SU-DHL-6 (cell line): ENCODE measurements at regions not wholly inside any gene's neighbourhood (a gene's known extent, or its start where the extent isn't known, plus 50 kb on each side); places are given as distances from the start of the nearest gene placed in this dataset.

Experiments
- H2AFZ ChIP-seq: fragments of 200-600 bp; sonication (generic); 2 replicates; pipeline ENCODE4 v1.6.1; 2014; ENCODE audit warnings: low read depth, mild to moderate bottlenecking, moderate library complexity, mixed read lengths, antibody characterized with exemption, low read length; ENCODE audit not compliant: severe bottlenecking
- H3F3A ChIP-seq: fragments of 200-600 bp; shearing (Covaris generic); 2 replicates; pipeline ENCODE4 v1.6.0; 2016; ENCODE audit warnings: antibody characterized with exemption, mild to moderate bottlenecking; ENCODE audit not compliant: insufficient read depth
- H3K27ac ChIP-seq: fragments of 200-600 bp; sonication (generic); 2 replicates; pipeline ENCODE4 v1.5.1; 2016; ENCODE audit warnings: low read depth, mild to moderate bottlenecking, low read length, moderate library complexity, mixed read lengths
- H3K27me3 ChIP-seq: fragments of 200-600 bp; sonication (generic), shearing (Covaris generic); 2 replicates; pipeline ENCODE4 v1.6.0; 2014; ENCODE audit warnings: mild to moderate bottlenecking, low read length
- H3K36me3 ChIP-seq: fragments of 200-600 bp; sonication (generic); 2 replicates; pipeline ENCODE4 v1.6.1; 2014; ENCODE audit warnings: mild to moderate bottlenecking, low read length, mixed read lengths
- H3K4me2 ChIP-seq: fragments of 300-600, 200-600 bp; shearing (Covaris generic), sonication (generic); 2 replicates; pipeline ENCODE4 v1.6.0; 2014; ENCODE audit warnings: low read length, low read depth, mild to moderate bottlenecking; ENCODE audit not compliant: poor library complexity, severe bottlenecking
- H3K4me3 ChIP-seq: fragments of 200-600 bp; sonication (generic); 2 replicates; pipeline ENCODE4 v1.5.1; 2014; ENCODE audit warnings: antibody characterized with exemption, low read length, mild to moderate bottlenecking, mixed read lengths; ENCODE audit not compliant: insufficient read depth, poor library complexity, severe bottlenecking
- H3K79me2 ChIP-seq: fragments of 200-600 bp; sonication (generic); 2 replicates; pipeline ENCODE4 v1.6.1; 2014; ENCODE audit warnings: mild to moderate bottlenecking, low read length, moderate library complexity; ENCODE audit not compliant: insufficient read depth
- H3K9ac ChIP-seq: fragments of 200-600 bp; sonication (generic); 2 replicates; pipeline ENCODE4 v1.7.0; 2014; ENCODE audit warnings: mild to moderate bottlenecking, low read length
- H3K9me2 ChIP-seq: fragments of 200-600 bp; sonication (generic); replicated peaks from 2 replicates; pipeline ENCODE4 v1.6.1; 2014; ENCODE audit warnings: low read length; ENCODE audit not compliant: insufficient read depth
- H3K9me3 ChIP-seq: fragments of 200-600 bp; sonication (generic); 2 replicates; pipeline ENCODE4 v1.6.1; 2014; ENCODE audit warnings: low read length, mixed read lengths; ENCODE audit not compliant: insufficient read depth
- H4K20me1 ChIP-seq: fragments of 200-600 bp; sonication (generic); 2 replicates; pipeline ENCODE4 v1.6.1; 2014; ENCODE audit warnings: low read depth, mild to moderate bottlenecking, antibody characterized with exemption, low read length, moderate library complexity, mixed read lengths
- EZH2phosphoT487 ChIP-seq: fragments of 200-600 bp; sonication (generic), shearing (Covaris generic); conservative IDR thresholded peaks from 2 replicates; pipeline ENCODE4 v1.6.1; 2018; ENCODE audit warnings: mild to moderate bottlenecking, antibody characterized with exemption, low read length, moderate library complexity, mixed read lengths
- TF ChIP-seq, protein P1 (sequence below): fragments of 200-600 bp; sonication (generic); IDR thresholded peaks from one replicate; pipeline ENCODE4 v1.5.1; 2017; ENCODE audit warnings: antibody characterized with exemption, mild to moderate bottlenecking, low read length, moderate library complexity; ENCODE audit not compliant: insufficient read depth, poor library complexity, severe bottlenecking

GRCh38 chr5:39665328-39665727, 240.5 kb upstream of the DAB2 start:
- Histone ChIP-seq H3K9me3 (no peaks in the 10 kb centered on the region), H4K20me1 (no peaks in the 10 kb centered on the region), H3K4me2 (no peak overlapping the region), H3K27ac (no peak overlapping the region), H2AFZ (no peak overlapping the region), H3K9me2 (no peaks in the 10 kb centered on the region; the same call in 1 of the 2 replicates), H3K9ac (no peak overlapping the region), H3F3A (no peaks in the 10 kb centered on the region), H3K27me3 (no peaks in the 10 kb centered on the region), H3K4me3 (no peak overlapping the region), H3K36me3 (no peaks in the 10 kb centered on the region), H3K79me2 (no peaks in the 10 kb centered on the region)
- no peak for TF ChIP-seq EZH2phosphoT487

- no peak for TF ChIP-seq EZH2phosphoT487
- TF ChIP-seq, protein P1, sequence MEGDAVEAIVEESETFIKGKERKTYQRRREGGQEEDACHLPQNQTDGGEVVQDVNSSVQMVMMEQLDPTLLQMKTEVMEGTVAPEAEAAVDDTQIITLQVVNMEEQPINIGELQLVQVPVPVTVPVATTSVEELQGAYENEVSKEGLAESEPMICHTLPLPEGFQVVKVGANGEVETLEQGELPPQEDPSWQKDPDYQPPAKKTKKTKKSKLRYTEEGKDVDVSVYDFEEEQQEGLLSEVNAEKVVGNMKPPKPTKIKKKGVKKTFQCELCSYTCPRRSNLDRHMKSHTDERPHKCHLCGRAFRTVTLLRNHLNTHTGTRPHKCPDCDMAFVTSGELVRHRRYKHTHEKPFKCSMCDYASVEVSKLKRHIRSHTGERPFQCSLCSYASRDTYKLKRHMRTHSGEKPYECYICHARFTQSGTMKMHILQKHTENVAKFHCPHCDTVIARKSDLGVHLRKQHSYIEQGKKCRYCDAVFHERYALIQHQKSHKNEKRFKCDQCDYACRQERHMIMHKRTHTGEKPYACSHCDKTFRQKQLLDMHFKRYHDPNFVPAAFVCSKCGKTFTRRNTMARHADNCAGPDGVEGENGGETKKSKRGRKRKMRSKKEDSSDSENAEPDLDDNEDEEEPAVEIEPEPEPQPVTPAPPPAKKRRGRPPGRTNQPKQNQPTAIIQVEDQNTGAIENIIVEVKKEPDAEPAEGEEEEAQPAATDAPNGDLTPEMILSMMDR, result no peak
- no peak overlapping the region for H2AFZ ChIP-seq
- H3K27ac ChIP-seq, result no peak overlapping the region
- H4K20me1 ChIP-seq, result no peaks in the 10 kb centered on the region
- H3K36me3 ChIP-seq, result no peaks in the 10 kb centered on the region
- no peaks in the 10 kb centered on the region for H3K9me3 ChIP-seq
- H3F3A ChIP-seq, result no peaks in the 10 kb centered on the region
- H3K27me3 ChIP-seq, result no peaks in the 10 kb centered on the region
- no peak overlapping the region for H3K4me2 ChIP-seq
- H3K9ac ChIP-seq, result no peak overlapping the region
- H3K79me2 ChIP-seq, result no peaks in the 10 kb centered on the region
- no peak overlapping the region for H3K4me3 ChIP-seq
- no peaks in the 10 kb centered on the region; the same call in 1 of the 2 replicates for H3K9me2 ChIP-seq
These were observed 238.2 kb upstream of the DAB2 start for GRCh38 chr5:39662945-39663344.

DNA sequence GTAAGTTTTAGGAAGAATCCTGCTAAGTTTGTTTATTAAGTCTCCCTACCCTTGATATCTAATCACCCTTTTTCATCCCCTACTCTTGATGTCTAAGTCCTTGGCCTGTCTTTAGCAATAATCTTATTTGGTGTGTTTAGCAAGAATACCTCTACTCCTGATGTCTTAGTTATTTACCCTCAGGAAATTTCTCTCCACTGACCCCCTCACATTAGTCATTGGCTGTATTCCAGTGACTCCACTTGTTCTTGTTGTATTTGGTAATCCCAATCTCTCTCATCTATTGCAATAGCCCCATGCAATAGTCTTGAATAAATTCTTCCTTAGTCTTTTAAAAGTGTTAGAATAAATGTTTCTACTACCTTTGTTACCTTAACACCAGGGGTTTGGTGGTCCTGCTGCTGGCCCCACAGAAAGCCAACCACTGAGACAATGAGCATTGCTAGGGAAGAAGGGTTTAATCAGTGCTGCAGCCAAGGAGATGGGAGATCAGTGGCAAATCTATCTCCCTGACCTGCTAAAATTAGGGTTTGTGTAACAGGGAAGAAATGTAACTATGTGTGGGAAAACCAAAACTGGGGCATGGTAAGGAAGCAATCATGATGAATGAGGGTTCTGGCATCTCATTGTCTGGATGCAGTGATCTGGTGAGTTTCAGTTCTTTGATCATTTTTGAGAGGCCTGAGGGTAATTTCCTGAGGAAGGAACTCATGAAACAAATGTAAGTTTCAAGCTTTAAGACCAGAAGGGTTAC, 236.4 kb upstream of the DAB2 start:
- Histone ChIP-seq H3K27me3 (no peaks in the 10 kb centered on the region), H4K20me1 (no peaks in the 10 kb centered on the region), H3K9me3 (no peaks in the 10 kb centered on the region), H2AFZ (no peak overlapping the region), H3K79me2 (no peaks in the 10 kb centered on the region), H3F3A (no peaks in the 10 kb centered on the region), H3K27ac (no peak overlapping the region), H3K9ac (no peak overlapping the region), H3K9me2 (no peaks in the 10 kb centered on the region; the same call in 1 of the 2 replicates), H3K36me3 (no peaks in the 10 kb centered on the region), H3K4me3 (no peak overlapping the region), H3K4me2 (no peak overlapping the region)
- no peak for TF ChIP-seq EZH2phosphoT487
- TF ChIP-seq, protein P1, result no peak

GRCh38 chr5:39660020-39660419, 235.2 kb upstream of the DAB2 start:
- H3K4me3 ChIP-seq, result no peak overlapping the region
- no peaks in the 10 kb centered on the region for H4K20me1 ChIP-seq
- no peak overlapping the region for H2AFZ ChIP-seq
- H3K4me2 ChIP-seq, result no peak overlapping the region
- H3K79me2 ChIP-seq, result no peaks in the 10 kb centered on the region
- no peaks in the 10 kb centered on the region; the same call in 1 of the 2 replicates for H3K9me2 ChIP-seq
- no peak overlapping the region for H3K9ac ChIP-seq
- no peak overlapping the region for H3K27ac ChIP-seq
- H3K36me3 ChIP-seq, result no peaks in the 10 kb centered on the region
- TF ChIP-seq, protein P1, result no peak
- no peak for TF ChIP-seq EZH2phosphoT487
- no peaks in the 10 kb centered on the region for H3K9me3 ChIP-seq
- H3K27me3 ChIP-seq, result no peaks in the 10 kb centered on the region
- no peaks in the 10 kb centered on the region for H3F3A ChIP-seq
